PC-3 (cell line): ENCODE measurements at regions not wholly inside any gene's neighbourhood (a gene's known extent, or its start where the extent isn't known, plus 50 kb on each side); places are given as distances from the start of the nearest gene placed in this dataset.

Experiments
- CTCF ChIP-seq: fragments of 300-600 bp; sonication (generic); conservative IDR thresholded peaks from 2 replicates; pipeline ENCODE4 v1.5.1; 2017; ENCODE audit warnings: antibody characterized with exemption, low read depth, mild to moderate bottlenecking, low read length
- EZH2 ChIP-seq: fragments of 300-600 bp; sonication (generic); IDR thresholded peaks from one replicate; pipeline ENCODE4 v1.6.1; 2017; ENCODE audit warnings: antibody characterized with exemption, mild to moderate bottlenecking, low read length; ENCODE audit not compliant: unreplicated experiment
- EZH2phosphoT487 ChIP-seq: fragments of 300-600 bp; sonication (generic); IDR thresholded peaks from 2 replicates; pipeline ENCODE4 v1.6.1; 2018; ENCODE audit warnings: mild to moderate bottlenecking, antibody characterized with exemption, low read length, borderline replicate concordance

GRCh38 chr12:84741031-84741430 lies 171.6 kb downstream of the SLC6A15 start:
- TF ChIP-seq CTCF (no peak), EZH2 (no peak), EZH2phosphoT487 (no peak)
